ENCODE measurements at regions not wholly inside any gene's neighbourhood (a gene's known extent, or its start where the extent isn't known, plus 50 kb on each side); places are given as distances from the start of the nearest gene placed in this dataset.

DNA sequence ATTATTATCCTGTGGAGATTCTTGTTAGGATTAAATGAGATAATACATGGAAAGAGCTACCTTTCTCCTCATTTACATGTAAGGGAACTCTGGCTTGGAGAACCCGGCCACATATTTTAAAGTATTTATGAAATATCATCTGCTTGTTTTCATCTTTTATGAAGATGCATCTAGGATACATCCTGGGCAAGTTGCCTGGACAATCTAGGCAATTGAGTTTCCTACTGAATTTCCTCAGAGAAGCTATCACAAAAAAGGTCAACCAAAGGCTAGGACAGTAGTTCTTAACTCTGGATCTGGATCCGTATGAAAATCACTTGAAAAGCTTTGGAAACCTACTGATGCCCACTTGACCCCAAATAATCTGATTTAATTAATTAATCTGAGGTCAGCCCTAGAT, 140.7 kb downstream of the MTPAP start:
- TF ChIP-seq GATA3 (IDR thresholded peaks at IDR 0.05; ENCODE audit: low read depth, low read length) (no peak), GATA2 (IDR thresholded peaks at IDR 0.05; ENCODE audit: low read depth, low read length) (no peak)
